OCI-LY3 (cell line): ENCODE measurements at regions not wholly inside any gene's neighbourhood (a gene's known extent, or its start where the extent isn't known, plus 50 kb on each side); places are given as distances from the start of the nearest gene placed in this dataset.

ENCODE experiments used
- CTCF ChIP-seq: fragments of 200-600, 300-600 bp; sonication (generic); IDR thresholded peaks from 2 replicates; pipeline ENCODE4 v1.5.1; 2014; ENCODE audit warnings: antibody characterized with exemption, low read length, low read depth
- EZH2phosphoT487 ChIP-seq: fragments of 200-600 bp; shearing (Covaris generic); IDR thresholded peaks from 2 replicates; pipeline ENCODE4 v1.6.1; 2018; ENCODE audit warnings: antibody characterized with exemption, mixed run types, low read depth

- no peak for TF ChIP-seq CTCF
- no peak for TF ChIP-seq EZH2phosphoT487
Measured at GRCh38 chr5:129173771-129174170, 79.2 kb downstream of the ISOC1 start.
